Spleen (tissue), 7 donors: ENCODE measurements at regions not wholly inside any gene's neighbourhood (a gene's known extent, or its start where the extent isn't known, plus 50 kb on each side); places are given as distances from the start of the nearest gene placed in this dataset.

Experiments used
- CTCF ChIP-seq, 11 experiments: fragments of 200-600 bp in 7 of 11; fragments of 450-650 bp in 4 of 11; sonication (generic) in 4 of 11; IDR thresholded peaks in 8 of 11; conservative IDR thresholded peaks in 3 of 11; 1 replicate in 7 of 11; 2 replicates in 4 of 11; pipeline versions ENCODE4 v1.4.0 to v1.8.0; 2016 to 2021; ENCODE audit warnings: antibody characterized with exemption in 11 of 11, inconsistent platforms in 4 of 11, mild to moderate bottlenecking in 1 of 11
- POLR2A ChIP-seq, 3 donors: fragments of 450-650 bp; IDR thresholded peaks; one replicate each; pipeline ENCODE4 v1.5.1; 2017; ENCODE audit warnings: antibody characterized with exemption in 3 of 3, mild to moderate bottlenecking in 1 of 3
- donor health status: DM: no; HTN: no; CAD: no; lungs with moderate emphysema.
- donor health status: DM: no; HTN: no; CAD: no.
- donor health status: DM: no; HTN: no; CAD: no.

GRCh38 chr11:23095650-23096189, 235.4 kb upstream of the CCDC179 start:
- TF ChIP-seq CTCF (IDR thresholded peaks at IDR 0.05 in 8 of 11, conservative IDR thresholded peaks at IDR 0.05 in 3 of 11) (no peak), POLR2A (IDR thresholded peaks at IDR 0.05) (no peak)
